Thoracic aorta (tissue), 2 donors: ENCODE measurements at regions not wholly inside any gene's neighbourhood (a gene's known extent, or its start where the extent isn't known, plus 50 kb on each side); places are given as distances from the start of the nearest gene placed in this dataset.

Source experiments
- ATAC-seq: fragments of 150-250 bp; one replicate; pipeline ENCODE4 v1.8.0; 2017; ENCODE audit warnings: low read depth; ENCODE audit not compliant: insufficient number of reproducible peaks, low FRiP score
- DNase-seq: peaks from one replicate; pipeline ENCODE4 v3.0.0-alpha.2; 2020; ENCODE audit warnings: low spot score
- H3K27ac ChIP-seq, 2 donors: fragments of 200-600 bp; sonication (generic); 1 replicate in 1 of 2; 2 replicates in 1 of 2; pipeline ENCODE4 v1.5.1; 2016; ENCODE audit warnings: mild to moderate bottlenecking in 2 of 2, moderate library complexity in 2 of 2
- H3K27me3 ChIP-seq: fragments of 200-600 bp; sonication (generic); replicated peaks from 2 replicates; pipeline ENCODE4 v1.6.0; 2016; ENCODE audit warnings: mild to moderate bottlenecking; ENCODE audit not compliant: insufficient read depth
- H3K36me3 ChIP-seq: fragments of 200-600 bp; sonication (generic); one replicate; pipeline ENCODE4 v1.5.1; 2016
- H3K4me1 ChIP-seq, 2 donors: fragments of 200-600 bp; sonication (generic); 1 replicate in 1 of 2; 2 replicates in 1 of 2; pipeline versions ENCODE4 v1.5.1 to v1.6.0; 2016; ENCODE audit warnings: low read depth in 2 of 2, mild to moderate bottlenecking in 1 of 2; ENCODE audit not compliant: control insufficient read depth in 1 of 2
- H3K4me3 ChIP-seq: fragments of 200-600 bp; sonication (generic); 2 replicates; pipeline ENCODE4 v1.5.1; 2016; ENCODE audit warnings: mild to moderate bottlenecking
- H3K9me3 ChIP-seq: fragments of 200-600 bp; sonication (generic); 2 replicates; pipeline ENCODE4 v1.5.1; 2016
- CTCF ChIP-seq: fragments of 200-600 bp; sonication (generic); IDR thresholded peaks from one replicate; pipeline ENCODE4 v1.5.1; 2019; ENCODE audit warnings: antibody characterized with exemption

- ATAC-seq: no peak
- no peak for DNase-seq
- Histone ChIP-seq H3K9me3 (no peaks in the 10 kb centered on the region), H3K27ac (no peak overlapping the region), H3K4me3 (no peak overlapping the region), H3K36me3 (no peaks in the 10 kb centered on the region), H3K4me1 (no peaks in the 10 kb centered on the region), H3K27me3 (peaks cover 3% of the 10 kb centered on the region)
- TF ChIP-seq CTCF: no peak
These were observed 419.0 kb upstream of the MKI67 start for GRCh38 chr10:128545216-128545615.

GRCh38 chr10:128546651-128547165 lies 420.5 kb upstream of the MKI67 start:
- Histone ChIP-seq H3K36me3 (no peaks in the 10 kb centered on the region), H3K27me3 (no peaks in the 10 kb centered on the region), H3K9me3 (no peaks in the 10 kb centered on the region), H3K4me3 (no peak overlapping the region), H3K4me1 (no peaks in the 10 kb centered on the region), H3K27ac (no peak overlapping the region)
- DNase-seq (no peak), ATAC-seq (no peak)
- TF ChIP-seq CTCF: no peak

- H3K36me3 ChIP-seq: no peaks in the 10 kb centered on the region
- no peak for DNase-seq
- no peaks in the 10 kb centered on the region for H3K27me3 ChIP-seq
- no peak for ATAC-seq
- no peaks in the 10 kb centered on the region for H3K9me3 ChIP-seq
- no peak overlapping the region for H3K4me3 ChIP-seq
- no peaks in the 10 kb centered on the region for H3K4me1 ChIP-seq
- no peak for TF ChIP-seq CTCF
- no peak overlapping the region for H3K27ac ChIP-seq
These were observed 422.9 kb upstream of the MKI67 start for GRCh38 chr10:128549101-128549608.

- H3K27ac ChIP-seq: no peak overlapping the region
- H3K27me3 ChIP-seq: no peaks in the 10 kb centered on the region
- ATAC-seq: no peak
- no peaks in the 10 kb centered on the region for H3K36me3 ChIP-seq
- H3K4me3 ChIP-seq: no peak overlapping the region
- DNase-seq: no peak
- no peaks in the 10 kb centered on the region for H3K4me1 ChIP-seq
- no peaks in the 10 kb centered on the region for H3K9me3 ChIP-seq
- TF ChIP-seq CTCF: no peak
These were observed 423.8 kb upstream of the MKI67 start for GRCh38 chr10:128550045-128550444.

- no peaks in the 10 kb centered on the region for H3K36me3 ChIP-seq
- no peak for DNase-seq
- H3K4me3 ChIP-seq: no peak overlapping the region
- H3K9me3 ChIP-seq: no peaks in the 10 kb centered on the region
- H3K4me1 ChIP-seq: no peaks in the 10 kb centered on the region
- no peak for ATAC-seq
- no peaks in the 10 kb centered on the region for H3K27me3 ChIP-seq
- no peak for TF ChIP-seq CTCF
- no peak overlapping the region for H3K27ac ChIP-seq
These were observed 425.3 kb upstream of the MKI67 start for GRCh38 chr10:128551475-128551874.
